ENCODE measurements at regions not wholly inside any gene's neighbourhood (a gene's known extent, or its start where the extent isn't known, plus 50 kb on each side); places are given as distances from the start of the nearest gene placed in this dataset.
A peak's percentile ranks its signal among the peaks of the same experiment; 100 is the strongest.

- intact Hi-C loops (cut with DNase I): loop anchor here (5.0 to 10.0 kb wide), 2 partner anchors 1185 to 1427 kb away; partner anchors contain the start of gene TBL1XR1
- no peak overlapping the region for H3K4me3 ChIP-seq
- peaks cover 3 to 20% of the 10 kb centered on the region in 2 donors for H3K4me1 ChIP-seq
- no peak for DNase-seq (ENCODE audit: low spot score in 2 of 2)
- TF ChIP-seq CTCF (IDR thresholded peaks at IDR 0.05): no peak
- H3K27ac ChIP-seq: peak overlapping the region in 1 of 2 donors; percentile 5
- H3K27me3 ChIP-seq: no peaks in the 10 kb centered on the region
- no peaks in the 10 kb centered on the region for H3K9me3 ChIP-seq
- H3K36me3 ChIP-seq: no peaks in the 10 kb centered on the region
Measured at GRCh38 chr3:178381971-178382448, 154.2 kb upstream of the KCNMB2 start.

GRCh38 chr3:178382449-178383061 is 153.7 kb upstream of the KCNMB2 start:
- intact Hi-C loops (cut with DNase I): loop anchor here (5.0 to 10.0 kb wide), 2 partner anchors 1185 to 1428 kb away; partner anchors contain the start of gene TBL1XR1
- Histone ChIP-seq H3K9me3 (no peaks in the 10 kb centered on the region), H3K4me3 (no peak overlapping the region), H3K36me3 (no peaks in the 10 kb centered on the region), H3K27ac (peak overlapping the region in 1 of 2 donors; percentile 5), H3K4me1 (peaks cover 3 to 20% of the 10 kb centered on the region in 2 donors), H3K27me3 (no peaks in the 10 kb centered on the region)
- no peak for DNase-seq (ENCODE audit: low spot score in 2 of 2)
- TF ChIP-seq CTCF (IDR thresholded peaks at IDR 0.05): no peak

GRCh38 chr3:178384321-178385230 is 151.7 kb upstream of the KCNMB2 start:
- no peak for TF ChIP-seq CTCF (IDR thresholded peaks at IDR 0.05)
- Histone ChIP-seq H3K27ac (peak overlapping the region; percentile 43), H3K36me3 (no peaks in the 10 kb centered on the region), H3K9me3 (no peaks in the 10 kb centered on the region), H3K4me3 (no peak overlapping the region), H3K4me1 (peaks cover 3 to 17% of the 10 kb centered on the region in 2 donors), H3K27me3 (no peaks in the 10 kb centered on the region)
- intact Hi-C loops (cut with DNase I): loop anchor here (2.0 to 10.0 kb wide), 4 partner anchors 1022 to 1430 kb away; partner anchors contain the start of gene TBL1XR1
- DNase-seq (ENCODE audit: low spot score in 2 of 2): no peak

GRCh38 chr3:178385280-178385952 is 150.8 kb upstream of the KCNMB2 start:
- intact Hi-C loops (cut with DNase I): loop anchor here (2.0 to 10.0 kb wide), 3 partner anchors 1023 to 1431 kb away; no protein-coding TSS in a partner anchor
- no peak for DNase-seq (ENCODE audit: low spot score in 2 of 2)
- Histone ChIP-seq H3K4me3 (no peak overlapping the region), H3K9me3 (no peaks in the 10 kb centered on the region), H3K27me3 (no peaks in the 10 kb centered on the region), H3K27ac (peak overlapping the region in 1 of 2 donors; percentile 43), H3K36me3 (no peaks in the 10 kb centered on the region), H3K4me1 (peaks cover 3 to 17% of the 10 kb centered on the region in 2 donors)
- TF ChIP-seq CTCF (IDR thresholded peaks at IDR 0.05): peak; percentile 75 to 87 (median 82)

- intact Hi-C loops (cut with DNase I): loop anchor here (5.0 to 10.0 kb wide), 2 partner anchors 1024 to 1432 kb away; no protein-coding TSS in a partner anchor
- Histone ChIP-seq H3K27me3 (no peaks in the 10 kb centered on the region), H3K27ac (no peak overlapping the region), H3K36me3 (no peaks in the 10 kb centered on the region), H3K4me1 (peaks cover 3 to 17% of the 10 kb centered on the region in 2 donors), H3K4me3 (no peak overlapping the region), H3K9me3 (no peaks in the 10 kb centered on the region)
- DNase-seq (ENCODE audit: low spot score in 2 of 2): no peak
- no peak for TF ChIP-seq CTCF (IDR thresholded peaks at IDR 0.05)
Measured at GRCh38 chr3:178386401-178386800, 149.8 kb upstream of the KCNMB2 start.

All from ascending aorta (tissue), 2 donors.